Activated CD8-positive, alpha-beta memory T cell treated with anti-CD3 and anti-CD28 coated beads for 48 hours (primary cell): ENCODE measurements at regions not wholly inside any gene's neighbourhood (a gene's known extent, or its start where the extent isn't known, plus 50 kb on each side); places are given as distances from the start of the nearest gene placed in this dataset.

Source experiments
- DNase-seq, 3 experiments: peaks; one replicate each; pipeline ENCODE4 v3.0.0-alpha.2; 2020; ENCODE audit warnings: low read depth in 2 of 3, low spot score in 2 of 3

DNA sequence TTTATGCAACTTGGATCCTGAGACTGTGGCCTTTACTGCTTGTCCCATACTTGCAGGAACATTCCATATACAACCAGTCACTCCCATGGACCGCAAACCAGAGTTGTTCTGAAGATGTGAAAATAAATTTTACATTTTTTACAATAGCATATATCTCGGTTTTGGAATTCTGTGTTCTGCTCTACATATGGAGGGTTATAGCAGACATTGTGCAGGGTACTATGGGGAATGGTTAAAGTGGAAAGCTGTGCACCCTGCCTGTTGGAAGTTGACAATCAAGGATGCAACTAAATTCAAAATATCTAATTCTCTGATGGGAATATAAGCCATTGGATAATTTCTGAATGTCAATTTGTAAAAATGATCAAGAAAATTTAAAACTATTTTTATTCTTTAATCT is 603.3 kb downstream of the RAB28 start:
- DNase-seq, result no peak

- DNase-seq, result no peak
Measured at GRCh38 chr4:12879496-12879895, 604.6 kb downstream of the RAB28 start.

DNA sequence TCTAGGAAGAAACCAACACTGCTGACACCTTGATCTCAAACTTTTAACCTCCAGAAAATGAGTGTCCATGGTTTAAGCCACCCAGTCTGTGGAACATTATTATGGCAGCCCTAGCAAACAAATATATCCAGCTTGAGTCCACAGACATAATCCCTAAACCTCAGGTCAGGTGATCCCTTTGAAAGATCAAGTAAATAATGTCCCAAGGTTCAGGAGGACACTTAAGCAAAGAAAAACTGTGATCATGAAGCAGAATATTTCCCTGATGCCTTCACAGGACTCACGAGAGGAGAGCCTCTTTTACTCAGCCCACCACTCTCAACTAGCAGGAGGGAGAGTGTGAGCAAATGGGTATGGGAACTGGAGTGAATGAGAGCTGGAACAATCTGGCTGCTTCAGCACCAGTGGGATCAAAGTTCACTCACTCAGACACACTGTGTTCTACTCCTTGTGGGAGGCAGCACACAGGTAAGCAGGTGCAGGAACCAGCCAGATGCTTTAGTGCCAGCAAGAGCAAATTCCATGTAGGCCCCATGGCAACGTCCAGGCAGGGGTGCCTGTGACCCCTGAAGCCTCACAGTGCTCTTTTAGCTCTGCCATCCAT is 608.4 kb downstream of the RAB28 start:
- no peak for DNase-seq

DNA sequence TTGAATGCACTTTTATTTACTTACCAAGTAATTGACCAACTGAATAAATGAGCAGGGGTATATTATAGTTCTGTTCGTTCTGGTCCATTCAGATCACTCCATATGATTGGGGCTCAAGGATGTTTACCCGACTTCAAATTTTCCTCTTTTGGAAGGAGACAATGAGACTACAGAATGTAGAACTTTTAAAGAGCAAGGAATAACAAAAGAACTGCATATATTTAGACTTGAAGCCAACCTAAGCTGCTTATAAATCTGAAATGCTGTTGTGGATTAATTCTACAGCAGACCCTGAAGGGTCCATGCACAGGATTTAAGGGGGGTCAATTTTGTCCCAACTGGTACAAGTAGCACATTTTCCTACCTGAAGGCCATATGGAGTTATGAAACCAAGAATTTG is 610.8 kb downstream of the RAB28 start:
- no peak for DNase-seq

- DNase-seq, result no peak
Measured at GRCh38 chr4:12861422-12861821, 622.7 kb downstream of the RAB28 start.

DNA sequence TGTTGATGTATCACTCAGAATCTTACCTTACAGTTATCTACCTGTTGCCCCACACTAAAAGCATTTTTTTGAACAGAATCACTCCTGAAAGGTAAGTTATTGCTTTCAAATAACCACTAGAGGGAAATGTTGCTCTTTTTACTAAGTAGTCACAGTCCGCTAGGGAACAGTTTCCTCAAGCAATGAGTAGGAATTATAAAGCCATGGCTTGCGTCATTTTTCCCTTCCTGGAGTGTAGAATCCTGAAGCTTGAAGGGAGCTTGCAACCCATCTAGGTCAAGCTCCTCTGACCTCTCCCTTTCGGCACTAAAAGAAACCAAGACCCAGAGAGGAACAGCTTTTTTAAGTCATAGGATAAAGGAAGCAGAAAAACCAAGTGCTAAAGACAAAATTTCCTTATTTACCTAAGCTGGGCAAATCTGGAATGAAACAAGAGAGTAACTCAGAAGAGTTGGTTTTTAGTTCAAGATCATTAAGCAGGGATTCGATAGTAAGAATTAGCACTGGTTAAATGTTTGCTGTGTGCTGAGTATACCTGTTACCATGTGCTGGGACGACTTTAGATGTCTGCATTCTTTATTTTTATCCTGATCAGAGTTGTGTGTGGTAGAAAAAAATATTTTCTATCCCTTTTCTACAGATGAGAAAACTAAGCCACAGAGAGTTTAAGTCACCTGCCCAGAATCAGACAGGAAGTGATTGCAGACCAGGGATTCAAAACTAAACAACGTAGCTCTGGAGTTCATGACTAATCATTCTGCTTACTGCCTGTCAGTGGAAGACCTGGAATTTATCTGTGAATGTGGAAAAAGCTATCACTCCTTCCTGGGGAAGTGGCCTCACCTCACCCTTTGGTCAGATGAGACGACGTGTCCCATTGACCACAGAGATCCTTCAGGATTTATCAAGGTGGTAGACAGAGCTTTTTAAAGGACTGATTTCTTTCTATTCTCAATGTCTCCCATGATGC is 631.5 kb downstream of the RAB28 start:
- no peak for DNase-seq

DNA sequence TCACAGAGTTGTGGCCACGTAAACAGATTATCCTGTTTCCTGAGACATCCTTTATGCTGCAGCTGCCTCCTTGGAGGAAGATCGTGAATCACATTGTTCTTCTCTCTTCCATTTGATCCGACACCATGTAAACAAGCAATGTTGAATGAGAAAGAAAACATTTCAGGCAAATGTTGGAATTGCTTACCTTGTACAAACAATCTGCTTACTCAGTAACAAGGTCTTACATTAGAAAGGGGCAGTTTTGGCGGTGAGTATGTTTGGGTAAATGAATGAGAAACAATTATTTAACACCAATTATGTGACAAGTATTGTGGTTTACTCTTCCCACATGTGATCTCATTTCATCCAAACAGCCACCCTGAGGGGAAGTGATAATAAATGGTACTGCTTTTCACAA is 637.8 kb downstream of the RAB28 start:
- no peak for DNase-seq

GRCh38 chr4:12844141-12844540 is 640.0 kb downstream of the RAB28 start:
- no peak for DNase-seq

- DNase-seq, result no peak
Measured at GRCh38 chr4:12827966-12828365, 656.2 kb downstream of the RAB28 start.

- DNase-seq, result no peak
Measured at GRCh38 chr4:12791536-12791935, 692.6 kb downstream of the RAB28 start.

- no peak for DNase-seq
Measured at GRCh38 chr4:12787261-12787660, 696.9 kb downstream of the RAB28 start.

DNA sequence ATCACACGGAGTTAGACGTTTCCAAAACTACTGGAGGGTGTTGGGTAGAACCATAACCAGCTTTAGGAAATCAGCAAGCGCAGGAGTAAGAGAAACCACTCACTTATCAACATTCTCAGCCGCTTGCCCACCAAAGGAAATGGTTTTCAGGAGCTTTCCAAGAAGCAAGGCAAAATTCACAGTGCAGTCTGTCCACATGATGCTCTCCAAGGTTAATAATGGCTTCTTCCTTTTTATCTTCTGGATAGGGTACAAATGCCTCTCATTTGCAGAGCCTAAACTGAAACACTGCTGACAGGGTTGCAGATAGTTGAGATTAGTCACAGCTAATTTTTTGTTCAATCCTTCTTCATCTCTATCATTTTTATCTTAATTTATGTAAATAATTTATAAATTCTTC is 705.4 kb downstream of the RAB28 start:
- no peak for DNase-seq

DNA sequence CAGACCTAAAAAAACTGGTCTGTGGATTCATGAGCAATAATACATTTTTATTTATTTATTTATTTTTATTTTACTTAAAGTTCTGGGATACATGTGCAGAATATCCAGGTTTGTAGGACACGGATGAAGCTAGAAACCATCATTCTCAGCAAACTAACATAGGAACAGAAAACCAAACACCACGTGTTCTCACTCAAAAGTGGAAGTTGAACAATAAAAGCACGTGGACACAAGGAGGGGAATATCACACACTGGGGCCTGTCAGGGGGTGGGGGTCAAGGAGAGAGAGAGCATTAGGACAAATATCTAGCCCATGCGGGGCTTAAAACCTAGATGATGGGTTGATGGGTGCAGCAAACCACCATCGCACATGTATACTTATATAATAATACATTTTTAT is 705.9 kb downstream of the RAB28 start:
- DNase-seq, result no peak

GRCh38 chr4:12770351-12770750 is 713.8 kb downstream of the RAB28 start:
- no peak for DNase-seq

GRCh38 chr4:12761694-12762093 is 722.4 kb downstream of the RAB28 start:
- no peak for DNase-seq

- no peak for DNase-seq
Measured at GRCh38 chr4:12747154-12747553, 737.0 kb downstream of the RAB28 start.

DNA sequence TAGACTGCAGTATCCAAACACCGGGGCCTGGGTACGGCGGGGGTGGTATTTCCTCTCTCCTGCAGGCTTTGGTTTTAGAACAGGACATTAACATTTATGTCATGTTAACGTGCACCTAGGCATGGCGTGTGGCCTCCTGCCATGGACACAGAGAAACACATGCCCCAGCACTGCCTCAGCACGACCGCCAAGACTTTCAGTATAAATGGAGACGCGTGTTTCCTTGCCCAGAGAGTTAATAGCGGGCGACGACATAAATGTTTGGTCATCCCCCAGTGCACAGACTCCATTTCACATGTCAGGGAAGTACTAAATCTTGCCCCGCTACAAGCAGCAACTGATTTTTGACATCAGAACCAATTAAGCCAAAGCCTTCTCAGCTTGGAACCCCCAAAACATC is 737.9 kb downstream of the RAB28 start:
- no peak for DNase-seq

DNA sequence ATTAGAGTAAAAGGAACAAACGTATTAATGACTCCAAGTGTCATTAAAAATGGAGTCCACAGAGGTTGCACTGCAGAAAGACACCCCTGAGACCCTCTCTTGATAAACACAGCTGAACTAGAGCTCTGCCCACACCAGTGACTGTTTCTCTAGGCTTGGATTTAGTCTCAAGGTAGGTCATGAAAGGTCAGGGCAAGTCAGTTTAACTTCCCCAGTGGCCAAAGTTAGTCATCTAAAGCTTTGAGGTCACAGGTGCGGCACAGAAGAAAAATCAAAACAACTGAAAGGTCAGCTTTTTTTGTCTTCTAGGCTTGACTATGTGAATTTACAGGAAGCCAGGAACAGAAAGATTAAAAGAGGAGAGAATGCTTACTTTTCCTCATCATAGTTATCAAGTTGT is 749.6 kb downstream of the RAB28 start:
- DNase-seq, result no peak

DNA sequence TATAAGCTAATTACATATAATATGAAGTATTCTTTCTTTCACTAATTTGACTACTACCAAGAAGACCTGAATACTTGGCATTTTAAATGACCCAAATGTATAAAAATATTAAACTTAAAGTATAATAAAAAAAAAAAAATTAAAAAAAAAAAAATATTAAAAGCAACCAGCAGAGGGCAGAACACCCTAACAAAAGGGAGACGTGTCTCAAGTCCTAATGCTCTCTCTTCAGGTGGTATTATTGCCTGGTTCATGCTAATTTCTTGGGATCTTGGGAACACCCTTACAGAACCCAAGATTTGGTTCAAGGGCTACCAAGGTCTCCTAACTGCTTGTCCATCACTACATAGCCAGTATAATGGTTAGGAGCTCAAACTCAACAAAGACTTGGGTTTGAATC is 754.8 kb downstream of the RAB28 start:
- no peak for DNase-seq

DNA sequence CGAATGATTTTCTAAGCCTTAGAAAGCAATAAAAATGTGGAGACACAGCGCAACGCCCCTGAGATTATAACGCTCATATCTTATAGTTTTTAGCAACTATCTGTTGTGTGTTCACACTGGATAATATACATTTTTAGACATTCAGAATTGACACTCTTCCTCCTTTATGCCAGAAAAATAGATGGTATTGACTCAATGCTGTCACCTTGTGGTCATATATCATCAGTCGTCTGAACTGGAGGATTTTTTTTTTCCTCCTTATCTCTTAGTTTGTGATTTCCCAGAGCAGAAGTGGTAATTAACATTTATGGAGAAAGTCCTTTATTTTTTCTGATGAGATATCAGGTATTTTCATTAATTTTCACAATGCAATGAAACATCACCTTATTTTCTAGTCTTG is 759.6 kb downstream of the RAB28 start:
- DNase-seq, result no peak

GRCh38 chr4:12723849-12724447 is 760.2 kb downstream of the RAB28 start:
- no peak for DNase-seq

GRCh38 chr4:12716896-12717295 is 767.2 kb downstream of the RAB28 start:
- DNase-seq, result no peak
